Chondrocyte (in vitro differentiated cells): ENCODE measurements at regions not wholly inside any gene's neighbourhood (a gene's known extent, or its start where the extent isn't known, plus 50 kb on each side); places are given as distances from the start of the nearest gene placed in this dataset.

ENCODE experiments used
- DNase-seq: peaks from one replicate; pipeline ENCODE4 v3.0.0; 2021; ENCODE audit warnings: mixed read lengths, low spot score
- H3K27ac Mint-ChIP-seq: one replicate; pipeline ENCODE4 v1.8.0; 2021; ENCODE audit warnings: mild to moderate bottlenecking, moderate library complexity, mixed read lengths; ENCODE audit not compliant: unreplicated experiment
- H3K27me3 Mint-ChIP-seq: 2 replicates; pipeline ENCODE4 v1.8.0; 2021; ENCODE audit warnings: low read depth, mixed read lengths
- H3K36me3 Mint-ChIP-seq: 2 replicates; pipeline ENCODE4 v1.8.0; 2021; ENCODE audit warnings: low read depth, mixed read lengths
- H3K4me1 Mint-ChIP-seq: 2 replicates; pipeline ENCODE4 v1.8.0; 2021; ENCODE audit warnings: low read depth, mild to moderate bottlenecking, mixed read lengths
- H3K4me3 Mint-ChIP-seq: one replicate; pipeline ENCODE4 v1.8.0; 2021; ENCODE audit warnings: mild to moderate bottlenecking, moderate library complexity, mixed read lengths; ENCODE audit not compliant: unreplicated experiment
- H3K9me3 Mint-ChIP-seq: 2 replicates; pipeline ENCODE4 v1.8.0; 2021; ENCODE audit warnings: low read depth, mixed read lengths
- CTCF ChIP-seq: fragments of 200-600 bp; sonication (generic); IDR thresholded peaks from 2 replicates; pipeline ENCODE4 v1.5.0; 2021; ENCODE audit warnings: antibody characterized with exemption, mild to moderate bottlenecking, moderate library complexity

- no peak overlapping the region for H3K27ac Mint-ChIP-seq
- peak overlapping the region; percentile 13 for H3K4me3 Mint-ChIP-seq
- peaks cover 26% of the 10 kb centered on the region for H3K4me1 Mint-ChIP-seq
- TF ChIP-seq CTCF: no peak
- H3K27me3 Mint-ChIP-seq: no peaks in the 10 kb centered on the region
- peaks cover 2% of the 10 kb centered on the region for H3K36me3 Mint-ChIP-seq
- DNase-seq: no peak
- no peaks in the 10 kb centered on the region for H3K9me3 Mint-ChIP-seq
Observed at GRCh38 chr4:138696771-138697170, 318.8 kb upstream of the NOCT start.

- no peaks in the 10 kb centered on the region for H3K27me3 Mint-ChIP-seq
- no peak for TF ChIP-seq CTCF
- H3K4me3 Mint-ChIP-seq: no peak overlapping the region
- no peaks in the 10 kb centered on the region for H3K9me3 Mint-ChIP-seq
- no peak overlapping the region for H3K27ac Mint-ChIP-seq
- H3K4me1 Mint-ChIP-seq: peaks cover 26% of the 10 kb centered on the region
- DNase-seq: no peak
- peaks cover 2% of the 10 kb centered on the region for H3K36me3 Mint-ChIP-seq
Observed at GRCh38 chr4:138696058-138696457, 319.5 kb upstream of the NOCT start.

GRCh38 chr4:138693526-138693925, 322.1 kb upstream of the NOCT start:
- DNase-seq: no peak
- Mint-ChIP-seq H3K36me3 (no peaks in the 10 kb centered on the region), H3K4me3 (no peak overlapping the region), H3K27me3 (no peaks in the 10 kb centered on the region), H3K4me1 (peaks cover 26% of the 10 kb centered on the region), H3K9me3 (no peaks in the 10 kb centered on the region), H3K27ac (no peak overlapping the region)
- no peak for TF ChIP-seq CTCF

GRCh38 chr4:138692411-138692810, 323.2 kb upstream of the NOCT start:
- peaks cover 17% of the 10 kb centered on the region for H3K4me1 Mint-ChIP-seq
- no peaks in the 10 kb centered on the region for H3K36me3 Mint-ChIP-seq
- TF ChIP-seq CTCF: no peak
- H3K27me3 Mint-ChIP-seq: no peaks in the 10 kb centered on the region
- no peak overlapping the region for H3K4me3 Mint-ChIP-seq
- H3K9me3 Mint-ChIP-seq: no peaks in the 10 kb centered on the region
- H3K27ac Mint-ChIP-seq: no peak overlapping the region
- DNase-seq: no peak

- Mint-ChIP-seq H3K4me3 (no peak overlapping the region), H3K27me3 (no peaks in the 10 kb centered on the region), H3K4me1 (peaks cover 22% of the 10 kb centered on the region), H3K36me3 (no peaks in the 10 kb centered on the region), H3K27ac (no peak overlapping the region), H3K9me3 (no peaks in the 10 kb centered on the region)
- DNase-seq: no peak
- no peak for TF ChIP-seq CTCF
Observed at GRCh38 chr4:138689593-138689992, 326.0 kb upstream of the NOCT start.
